ENCODE measurements at regions not wholly inside any gene's neighbourhood (a gene's known extent, or its start where the extent isn't known, plus 50 kb on each side); places are given as distances from the start of the nearest gene placed in this dataset.

GRCh38 chr21:32867597-32867996, 96.0 kb upstream of the PAXBP1 start:
- Histone ChIP-seq H4K20me1 (ENCODE audit: insufficient read depth, low read length) (no peaks in the 10 kb centered on the region), H3K36me3 (ENCODE audit: insufficient read depth, low read length) (no peaks in the 10 kb centered on the region), H3K9ac (ENCODE audit: low read length) (no peak overlapping the region), H3K4me1 (ENCODE audit: insufficient read depth, low read length) (no peaks in the 10 kb centered on the region), H3K4me2 (ENCODE audit: low read length) (no peak overlapping the region), H3K4me3 (ENCODE audit: insufficient read depth, low read depth, low read length) (no peak overlapping the region), H3K27ac (ENCODE audit: low read depth, low read length) (no peak overlapping the region), H2AFZ (ENCODE audit: low read depth, low read length) (no peak overlapping the region), H3K27me3 (ENCODE audit: insufficient read depth, low read length) (peaks cover 2% of the 10 kb centered on the region), H3K9me3 (ENCODE audit: insufficient read depth, low read depth, low read length) (no peaks in the 10 kb centered on the region), H3K79me2 (ENCODE audit: insufficient read depth, low read length) (no peaks in the 10 kb centered on the region)
- H3K27ac Mint-ChIP-seq (ENCODE audit: unreplicated experiment), result no peak overlapping the region
- no peaks in the 10 kb centered on the region for H3K36me3 Mint-ChIP-seq (ENCODE audit: low read depth, unreplicated experiment)
- DNase-seq (ENCODE audit: low read depth), result no peak
- peaks cover 13% of the 10 kb centered on the region for H3K4me1 Mint-ChIP-seq (ENCODE audit: low read depth, unreplicated experiment)
- TF ChIP-seq CTCF (IDR thresholded peaks at IDR 0.05; ENCODE audit: insufficient read depth, low read depth, low read length) (no peak), EZH2 (IDR thresholded peaks at IDR 0.05; ENCODE audit: insufficient read depth, low read length) (no peak)
- H3K27me3 Mint-ChIP-seq (ENCODE audit: low read depth, unreplicated experiment), result peaks cover 13% of the 10 kb centered on the region
- no peak for FAIRE-seq
- peaks cover 7% of the 10 kb centered on the region for H3K9me3 Mint-ChIP-seq (ENCODE audit: unreplicated experiment)
- no peak overlapping the region for H3K4me3 Mint-ChIP-seq (ENCODE audit: unreplicated experiment)

GRCh38 chr21:32868631-32869454, 97.3 kb upstream of the PAXBP1 start:
- FAIRE-seq, result no peak

More at GRCh38 chr21:32868631-32869454, 97.3 kb upstream of the PAXBP1 start:
- H3K4me2 ChIP-seq (ENCODE audit: low read length), result no peak overlapping the region
- no peaks in the 10 kb centered on the region for H3K79me2 ChIP-seq (ENCODE audit: insufficient read depth, low read length)
- no peak overlapping the region for H3K4me3 Mint-ChIP-seq (ENCODE audit: unreplicated experiment)
- H4K20me1 ChIP-seq (ENCODE audit: insufficient read depth, low read length), result no peaks in the 10 kb centered on the region
- no peak for DNase-seq (ENCODE audit: low read depth)
- no peak overlapping the region for H3K27ac Mint-ChIP-seq (ENCODE audit: unreplicated experiment)
- no peak overlapping the region for H3K4me3 ChIP-seq (ENCODE audit: insufficient read depth, low read depth, low read length)
- H3K27ac ChIP-seq (ENCODE audit: low read depth, low read length), result no peak overlapping the region
- no peak overlapping the region for H2AFZ ChIP-seq (ENCODE audit: low read depth, low read length)
- peaks cover 9% of the 10 kb centered on the region for H3K27me3 Mint-ChIP-seq (ENCODE audit: low read depth, unreplicated experiment)
- H3K4me1 Mint-ChIP-seq (ENCODE audit: low read depth, unreplicated experiment), result peaks cover 13% of the 10 kb centered on the region
- no peaks in the 10 kb centered on the region for H3K9me3 ChIP-seq (ENCODE audit: insufficient read depth, low read depth, low read length)
- peaks cover 8% of the 10 kb centered on the region for H3K9me3 Mint-ChIP-seq (ENCODE audit: unreplicated experiment)
- no peaks in the 10 kb centered on the region for H3K36me3 Mint-ChIP-seq (ENCODE audit: low read depth, unreplicated experiment)
- no peaks in the 10 kb centered on the region for H3K36me3 ChIP-seq (ENCODE audit: insufficient read depth, low read length)
- TF ChIP-seq CTCF (IDR thresholded peaks at IDR 0.05; ENCODE audit: insufficient read depth, low read depth, low read length) (no peak), EZH2 (IDR thresholded peaks at IDR 0.05; ENCODE audit: insufficient read depth, low read length) (no peak)
- H3K4me1 ChIP-seq (ENCODE audit: insufficient read depth, low read length), result no peaks in the 10 kb centered on the region
- H3K9ac ChIP-seq (ENCODE audit: low read length), result no peak overlapping the region
- no peaks in the 10 kb centered on the region for H3K27me3 ChIP-seq (ENCODE audit: insufficient read depth, low read length)
